Fibroblast of lung (primary cell): ENCODE measurements at regions not wholly inside any gene's neighbourhood (a gene's known extent, or its start where the extent isn't known, plus 50 kb on each side); places are given as distances from the start of the nearest gene placed in this dataset.

Source experiments
- EZH2 ChIP-seq: IDR thresholded peaks from 2 replicates; pipeline ENCODE4 v1.5.1; 2012; ENCODE audit warnings: low read length, control low read depth, mild to moderate bottlenecking; ENCODE audit errors: missing control alignments
- TF ChIP-seq, protein P1 (sequence below), 2 donors: IDR thresholded peaks in 1 of 2; conservative IDR thresholded peaks in 1 of 2; 1 replicate in 1 of 2; 2 replicates in 1 of 2; pipeline ENCODE4 v1.5.1; 2011 to 2012; ENCODE audit warnings: low read length in 2 of 2, control low read depth in 1 of 2, inconsistent platforms in 1 of 2, low read depth in 1 of 2, mild to moderate bottlenecking in 1 of 2

- TF ChIP-seq, protein P1, sequence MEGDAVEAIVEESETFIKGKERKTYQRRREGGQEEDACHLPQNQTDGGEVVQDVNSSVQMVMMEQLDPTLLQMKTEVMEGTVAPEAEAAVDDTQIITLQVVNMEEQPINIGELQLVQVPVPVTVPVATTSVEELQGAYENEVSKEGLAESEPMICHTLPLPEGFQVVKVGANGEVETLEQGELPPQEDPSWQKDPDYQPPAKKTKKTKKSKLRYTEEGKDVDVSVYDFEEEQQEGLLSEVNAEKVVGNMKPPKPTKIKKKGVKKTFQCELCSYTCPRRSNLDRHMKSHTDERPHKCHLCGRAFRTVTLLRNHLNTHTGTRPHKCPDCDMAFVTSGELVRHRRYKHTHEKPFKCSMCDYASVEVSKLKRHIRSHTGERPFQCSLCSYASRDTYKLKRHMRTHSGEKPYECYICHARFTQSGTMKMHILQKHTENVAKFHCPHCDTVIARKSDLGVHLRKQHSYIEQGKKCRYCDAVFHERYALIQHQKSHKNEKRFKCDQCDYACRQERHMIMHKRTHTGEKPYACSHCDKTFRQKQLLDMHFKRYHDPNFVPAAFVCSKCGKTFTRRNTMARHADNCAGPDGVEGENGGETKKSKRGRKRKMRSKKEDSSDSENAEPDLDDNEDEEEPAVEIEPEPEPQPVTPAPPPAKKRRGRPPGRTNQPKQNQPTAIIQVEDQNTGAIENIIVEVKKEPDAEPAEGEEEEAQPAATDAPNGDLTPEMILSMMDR (conservative IDR thresholded peaks at IDR 0.05 in 1 of 2, IDR thresholded peaks at IDR 0.05 in 1 of 2; ENCODE audit: low read depth in 1 of 2, low read length in 2 of 2): no peak
- TF ChIP-seq EZH2: no peak
Observed at GRCh38 chr12:89138048-89138852, 214.1 kb downstream of the DUSP6 start.
